HepG2 (cell line): ENCODE measurements at regions not wholly inside any gene's neighbourhood (a gene's known extent, or its start where the extent isn't known, plus 50 kb on each side); places are given as distances from the start of the nearest gene placed in this dataset.

Experiments used
- AGO1 ChIP-seq: fragments of 200-400 bp; formaldehyde crosslinking; IDR thresholded peaks from 2 replicates; pipeline ENCODE4 v1.6.1; 2017; ENCODE audit warnings: mild to moderate bottlenecking, low read depth, low read length, moderate library complexity; ENCODE audit not compliant: poor library complexity, severe bottlenecking
- EP300 ChIP-seq, 3 experiments: sonication (generic) in 1 of 3; formaldehyde crosslinking in 1 of 3; IDR thresholded peaks; 2 replicates each; pipeline versions ENCODE4 v1.5.1 to v1.6.1; 2011 to 2020; ENCODE audit warnings: low read depth in 2 of 3, low read length in 2 of 3, borderline replicate concordance in 1 of 3, improper control_type of control experiment in 1 of 3, mild to moderate bottlenecking in 1 of 3, missing genetic modification reagents in 1 of 3, moderate library complexity in 1 of 3
- FOXM1 ChIP-seq: sonication (generic); formaldehyde crosslinking; IDR thresholded peaks from 2 replicates; pipeline ENCODE4 v1.5.0; 2020; ENCODE audit warnings: missing genetic modification reagents
- KDM5A ChIP-seq: fragments of 200-600 bp; sonication (generic); IDR thresholded peaks from 2 replicates; pipeline ENCODE4 v1.7.0; 2018; ENCODE audit warnings: antibody characterized with exemption, mild to moderate bottlenecking, low read length, borderline replicate concordance
- KMT2A ChIP-seq: sonication (generic); formaldehyde crosslinking; IDR thresholded peaks from 2 replicates; pipeline ENCODE4 v1.4.0; 2020; ENCODE audit warnings: missing genetic modification reagents
- RAD21 ChIP-seq: fragments of 450-650 bp; formaldehyde crosslinking; IDR thresholded peaks from 2 replicates; pipeline ENCODE4 v1.5.0; 2020; ENCODE audit warnings: mild to moderate bottlenecking
- YY1 ChIP-seq: IDR thresholded peaks from 2 replicates; pipeline ENCODE4 v1.6.1; 2011; ENCODE audit warnings: low read length, low read depth, moderate library complexity, mild to moderate bottlenecking; ENCODE audit not compliant: insufficient read depth, insufficient replicate concordance
- ZFP37 ChIP-seq: sonication (generic); formaldehyde crosslinking; IDR thresholded peaks from 2 replicates; pipeline ENCODE4 v1.4.0; 2020; ENCODE audit warnings: missing genetic modification reagents, borderline replicate concordance
- ZNF496 ChIP-seq: sonication (generic); formaldehyde crosslinking; IDR thresholded peaks from 2 replicates; pipeline ENCODE4 v1.8.1; 2023; ENCODE audit warnings: mild to moderate bottlenecking, moderate library complexity, missing genetic modification reagents; ENCODE audit not compliant: insufficient replicate concordance
- TF ChIP-seq, protein P1 (sequence below): sonication (generic); formaldehyde crosslinking; IDR thresholded peaks from 2 replicates; pipeline ENCODE4 v1.5.0; 2020; ENCODE audit warnings: mild to moderate bottlenecking, missing genetic modification reagents, moderate library complexity
- TF ChIP-seq, protein P2 (sequence below): IDR thresholded peaks from 2 replicates; pipeline ENCODE4 v1.6.1; 2016; ENCODE audit warnings: low read depth, missing genetic modification reagents, missing compliant biosample characterization

DNA sequence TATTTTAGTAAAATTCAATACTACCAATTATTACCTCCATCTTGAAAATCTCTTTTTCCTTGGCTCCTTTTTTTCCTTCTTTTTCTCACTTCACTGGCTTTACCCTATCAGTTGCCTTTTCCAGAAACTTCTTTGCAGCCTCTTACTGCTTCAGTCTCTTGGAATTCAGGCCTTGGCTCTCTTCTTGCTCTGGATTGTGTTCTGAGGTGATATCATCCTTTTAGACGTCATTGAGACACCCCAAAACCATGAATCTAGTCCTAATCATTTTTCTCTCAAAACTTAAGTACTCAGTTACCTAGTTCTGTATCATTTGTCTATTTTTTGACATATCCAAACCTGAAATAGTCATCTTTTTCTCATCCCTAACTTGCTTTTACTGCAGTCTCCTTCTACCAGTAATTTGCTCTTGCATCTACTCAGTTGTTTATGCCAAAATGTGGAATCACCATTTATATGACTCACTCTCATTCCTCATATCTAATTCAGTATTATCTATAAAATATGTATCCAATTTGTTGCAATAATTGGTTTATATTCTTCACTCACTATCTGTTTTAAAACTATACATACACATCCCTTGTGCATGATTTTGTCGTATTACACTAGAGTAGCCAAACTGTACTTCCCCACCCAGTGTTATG lies 703.2 kb upstream of the CCDC54 start:
- no peak for TF ChIP-seq KMT2A (CRISPR knock-in tag)
- TF ChIP-seq, protein P1, sequence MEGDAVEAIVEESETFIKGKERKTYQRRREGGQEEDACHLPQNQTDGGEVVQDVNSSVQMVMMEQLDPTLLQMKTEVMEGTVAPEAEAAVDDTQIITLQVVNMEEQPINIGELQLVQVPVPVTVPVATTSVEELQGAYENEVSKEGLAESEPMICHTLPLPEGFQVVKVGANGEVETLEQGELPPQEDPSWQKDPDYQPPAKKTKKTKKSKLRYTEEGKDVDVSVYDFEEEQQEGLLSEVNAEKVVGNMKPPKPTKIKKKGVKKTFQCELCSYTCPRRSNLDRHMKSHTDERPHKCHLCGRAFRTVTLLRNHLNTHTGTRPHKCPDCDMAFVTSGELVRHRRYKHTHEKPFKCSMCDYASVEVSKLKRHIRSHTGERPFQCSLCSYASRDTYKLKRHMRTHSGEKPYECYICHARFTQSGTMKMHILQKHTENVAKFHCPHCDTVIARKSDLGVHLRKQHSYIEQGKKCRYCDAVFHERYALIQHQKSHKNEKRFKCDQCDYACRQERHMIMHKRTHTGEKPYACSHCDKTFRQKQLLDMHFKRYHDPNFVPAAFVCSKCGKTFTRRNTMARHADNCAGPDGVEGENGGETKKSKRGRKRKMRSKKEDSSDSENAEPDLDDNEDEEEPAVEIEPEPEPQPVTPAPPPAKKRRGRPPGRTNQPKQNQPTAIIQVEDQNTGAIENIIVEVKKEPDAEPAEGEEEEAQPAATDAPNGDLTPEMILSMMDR (CRISPR knock-in tag) = no peak
- TF ChIP-seq ZFP37 = no peak
- no peak for TF ChIP-seq FOXM1
- TF ChIP-seq, protein P2, sequence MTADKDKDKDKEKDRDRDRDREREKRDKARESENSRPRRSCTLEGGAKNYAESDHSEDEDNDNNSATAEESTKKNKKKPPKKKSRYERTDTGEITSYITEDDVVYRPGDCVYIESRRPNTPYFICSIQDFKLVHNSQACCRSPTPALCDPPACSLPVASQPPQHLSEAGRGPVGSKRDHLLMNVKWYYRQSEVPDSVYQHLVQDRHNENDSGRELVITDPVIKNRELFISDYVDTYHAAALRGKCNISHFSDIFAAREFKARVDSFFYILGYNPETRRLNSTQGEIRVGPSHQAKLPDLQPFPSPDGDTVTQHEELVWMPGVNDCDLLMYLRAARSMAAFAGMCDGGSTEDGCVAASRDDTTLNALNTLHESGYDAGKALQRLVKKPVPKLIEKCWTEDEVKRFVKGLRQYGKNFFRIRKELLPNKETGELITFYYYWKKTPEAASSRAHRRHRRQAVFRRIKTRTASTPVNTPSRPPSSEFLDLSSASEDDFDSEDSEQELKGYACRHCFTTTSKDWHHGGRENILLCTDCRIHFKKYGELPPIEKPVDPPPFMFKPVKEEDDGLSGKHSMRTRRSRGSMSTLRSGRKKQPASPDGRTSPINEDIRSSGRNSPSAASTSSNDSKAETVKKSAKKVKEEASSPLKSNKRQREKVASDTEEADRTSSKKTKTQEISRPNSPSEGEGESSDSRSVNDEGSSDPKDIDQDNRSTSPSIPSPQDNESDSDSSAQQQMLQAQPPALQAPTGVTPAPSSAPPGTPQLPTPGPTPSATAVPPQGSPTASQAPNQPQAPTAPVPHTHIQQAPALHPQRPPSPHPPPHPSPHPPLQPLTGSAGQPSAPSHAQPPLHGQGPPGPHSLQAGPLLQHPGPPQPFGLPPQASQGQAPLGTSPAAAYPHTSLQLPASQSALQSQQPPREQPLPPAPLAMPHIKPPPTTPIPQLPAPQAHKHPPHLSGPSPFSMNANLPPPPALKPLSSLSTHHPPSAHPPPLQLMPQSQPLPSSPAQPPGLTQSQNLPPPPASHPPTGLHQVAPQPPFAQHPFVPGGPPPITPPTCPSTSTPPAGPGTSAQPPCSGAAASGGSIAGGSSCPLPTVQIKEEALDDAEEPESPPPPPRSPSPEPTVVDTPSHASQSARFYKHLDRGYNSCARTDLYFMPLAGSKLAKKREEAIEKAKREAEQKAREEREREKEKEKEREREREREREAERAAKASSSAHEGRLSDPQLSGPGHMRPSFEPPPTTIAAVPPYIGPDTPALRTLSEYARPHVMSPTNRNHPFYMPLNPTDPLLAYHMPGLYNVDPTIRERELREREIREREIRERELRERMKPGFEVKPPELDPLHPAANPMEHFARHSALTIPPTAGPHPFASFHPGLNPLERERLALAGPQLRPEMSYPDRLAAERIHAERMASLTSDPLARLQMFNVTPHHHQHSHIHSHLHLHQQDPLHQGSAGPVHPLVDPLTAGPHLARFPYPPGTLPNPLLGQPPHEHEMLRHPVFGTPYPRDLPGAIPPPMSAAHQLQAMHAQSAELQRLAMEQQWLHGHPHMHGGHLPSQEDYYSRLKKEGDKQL = no peak
- TF ChIP-seq RAD21 (CRISPR knock-in tag) = no peak
- no peak for TF ChIP-seq AGO1
- TF ChIP-seq KDM5A = no peak
- TF ChIP-seq ZNF496 (CRISPR knock-in tag) = no peak
- no peak for TF ChIP-seq EP300 (IDR thresholded peaks at IDR 0.05; ENCODE audit: low read depth in 2 of 2, low read length in 2 of 2)
- no peak for TF ChIP-seq EP300 (CRISPR knock-in tag; IDR thresholded peaks at IDR 0.05; ENCODE audit: borderline replicate concordance)
- no peak for TF ChIP-seq YY1
